Astrocyte of the cerebellum (primary cell): ENCODE measurements at regions not wholly inside any gene's neighbourhood (a gene's known extent, or its start where the extent isn't known, plus 50 kb on each side); places are given as distances from the start of the nearest gene placed in this dataset.

Experiments used
- DNase-seq: peaks from one replicate; pipeline ENCODE4 v3.0.0-alpha.2; 2011; ENCODE audit warnings: low read depth
- H3K4me3 ChIP-seq: 2 replicates; pipeline ENCODE4 v1.5.1; 2011; ENCODE audit warnings: mild to moderate bottlenecking, low read depth, low read length, moderate library complexity
- CTCF ChIP-seq: IDR thresholded peaks from 2 replicates; pipeline ENCODE4 v1.5.1; 2012; ENCODE audit warnings: low read length, low read depth, moderate library complexity, mild to moderate bottlenecking; ENCODE audit errors: missing control alignments
- in situ Hi-C: cut with HindIII; loops from 2 replicates; pipeline ENCODE4 v1.10.0; 2017; ENCODE audit warnings: low sequenced_read_pairs

DNA sequence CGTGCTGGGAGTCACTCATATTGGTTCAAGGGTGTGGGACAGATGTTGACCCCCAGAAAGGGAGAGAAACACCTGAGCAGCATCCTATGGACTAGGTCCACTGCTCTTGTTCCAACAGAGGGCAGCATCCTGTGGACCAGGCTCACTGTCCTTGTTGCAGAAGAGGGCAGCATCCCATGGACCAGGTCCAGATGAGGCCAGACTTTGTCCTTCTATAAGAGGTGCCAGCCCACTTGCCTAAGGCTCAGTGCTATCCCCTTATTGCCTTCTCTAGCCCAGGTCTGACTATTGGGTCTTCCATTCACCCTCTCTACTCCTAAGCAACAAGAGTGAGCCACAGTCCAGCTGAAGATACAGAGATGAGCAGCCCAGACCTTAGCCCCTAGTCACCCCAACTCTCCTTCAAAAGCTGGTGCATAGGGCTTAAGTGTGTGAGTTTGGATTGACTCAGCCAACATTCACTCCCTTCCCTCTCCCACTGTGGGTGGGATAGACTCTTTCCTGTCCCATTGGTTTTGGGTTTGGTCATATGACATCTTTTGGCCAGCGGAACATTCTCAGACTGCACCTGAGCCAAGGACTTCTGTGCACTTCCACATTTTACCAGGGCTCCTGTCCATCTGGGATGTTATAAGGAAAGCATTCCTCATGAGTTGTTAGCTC is 132.4 kb upstream of the GPC1 start:
- in situ Hi-C loops = no loop called here
- no peak overlapping the region for H3K4me3 ChIP-seq
- no peak for TF ChIP-seq CTCF
- DNase-seq = no peak

DNA sequence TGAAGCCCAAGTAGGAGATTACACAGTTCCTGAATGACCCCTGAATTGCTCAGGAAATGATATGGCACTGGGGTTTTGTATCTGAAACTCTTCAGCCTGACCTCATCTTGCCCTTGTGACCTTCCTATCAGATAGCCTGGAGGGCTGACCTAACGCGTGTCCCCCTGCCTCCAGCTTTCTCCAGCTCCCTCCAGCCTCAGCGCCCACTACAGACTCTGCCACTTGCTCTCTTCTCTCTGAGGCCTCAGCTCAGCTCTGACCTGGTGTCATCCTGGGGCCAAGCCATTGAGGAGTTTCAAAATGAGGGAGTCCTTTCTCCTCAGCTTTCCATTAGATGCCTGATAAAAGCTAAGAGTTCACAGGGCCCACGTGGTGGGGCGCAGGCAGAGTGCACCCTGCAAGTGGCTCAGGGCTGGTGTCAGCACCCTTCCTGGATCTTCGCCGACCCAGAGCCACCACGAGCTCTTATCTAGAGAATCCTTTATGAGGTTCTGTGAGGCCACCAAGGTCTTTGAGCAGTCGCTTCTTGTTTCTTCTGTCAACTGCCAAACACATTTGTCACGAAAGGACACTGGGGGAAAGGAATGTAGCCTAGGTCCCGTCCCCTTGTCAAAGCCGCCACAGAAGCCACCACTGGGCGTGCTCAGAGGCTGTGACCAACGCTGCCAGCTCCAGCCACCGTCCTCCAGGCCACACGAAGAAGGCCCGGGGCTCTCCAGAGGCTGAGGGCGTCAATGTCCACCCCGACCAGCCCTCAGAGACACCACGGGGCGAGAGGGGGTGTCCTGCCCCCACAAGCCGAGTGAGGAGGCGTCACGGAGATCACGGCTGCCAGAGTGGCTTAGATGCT is 131.3 kb upstream of the GPC1 start:
- no peak for TF ChIP-seq CTCF
- in situ Hi-C loops = no loop called here
- no peak overlapping the region for H3K4me3 ChIP-seq
- DNase-seq = no peak

DNA sequence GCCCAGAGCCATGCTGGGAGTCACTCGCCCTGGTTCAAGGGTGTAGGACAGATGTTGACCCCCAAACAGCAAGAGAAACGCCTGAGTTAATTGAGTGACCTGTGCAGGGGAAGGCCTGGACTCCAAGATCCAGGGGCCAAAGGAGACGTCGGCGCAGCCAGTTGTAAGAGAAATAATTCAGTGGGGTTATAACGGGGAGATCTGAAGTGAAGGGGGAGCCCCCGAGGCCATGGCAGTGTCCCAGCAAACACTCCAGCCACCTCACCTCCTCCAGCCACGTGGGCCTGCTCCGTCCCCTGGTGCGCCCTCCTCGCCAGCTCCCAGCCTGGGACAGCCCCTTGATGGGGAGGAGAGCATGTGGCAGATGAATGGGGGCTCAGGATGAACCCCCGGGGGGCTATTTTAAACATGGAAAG is 130.7 kb upstream of the GPC1 start:
- no peak overlapping the region for H3K4me3 ChIP-seq
- no peak for DNase-seq
- no peak for TF ChIP-seq CTCF
- in situ Hi-C loops = no loop called here

DNA sequence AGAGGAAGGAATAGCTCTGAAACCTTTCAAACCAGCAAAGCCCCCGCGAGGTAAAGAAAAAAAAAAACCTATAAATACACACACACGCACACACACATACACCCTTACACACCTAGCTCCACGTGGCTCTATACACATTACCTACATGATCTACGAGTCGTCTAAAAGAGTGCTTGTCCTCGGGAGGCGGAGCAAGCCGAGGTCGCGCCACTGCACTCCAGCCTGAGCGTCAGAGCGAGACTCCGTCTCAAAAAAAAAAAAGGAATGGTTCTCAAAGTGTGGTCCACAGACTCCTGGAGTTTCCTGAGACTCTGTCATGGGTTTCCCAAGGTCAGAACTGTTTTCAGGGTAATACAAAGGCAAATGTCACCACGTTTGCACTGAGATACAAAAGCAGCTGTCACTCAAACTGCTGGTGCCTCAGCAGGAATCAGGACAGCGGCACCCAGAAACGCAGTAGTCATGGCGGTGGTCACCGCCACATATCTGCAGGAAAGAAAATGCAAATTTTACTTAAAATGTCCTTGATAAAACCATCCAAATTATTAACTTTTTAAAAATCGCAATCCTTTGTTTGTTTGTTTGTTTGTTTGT is 130.0 kb upstream of the GPC1 start:
- DNase-seq = no peak
- H3K4me3 ChIP-seq = no peak overlapping the region
- TF ChIP-seq CTCF = no peak
- in situ Hi-C loops = no loop called here

DNA sequence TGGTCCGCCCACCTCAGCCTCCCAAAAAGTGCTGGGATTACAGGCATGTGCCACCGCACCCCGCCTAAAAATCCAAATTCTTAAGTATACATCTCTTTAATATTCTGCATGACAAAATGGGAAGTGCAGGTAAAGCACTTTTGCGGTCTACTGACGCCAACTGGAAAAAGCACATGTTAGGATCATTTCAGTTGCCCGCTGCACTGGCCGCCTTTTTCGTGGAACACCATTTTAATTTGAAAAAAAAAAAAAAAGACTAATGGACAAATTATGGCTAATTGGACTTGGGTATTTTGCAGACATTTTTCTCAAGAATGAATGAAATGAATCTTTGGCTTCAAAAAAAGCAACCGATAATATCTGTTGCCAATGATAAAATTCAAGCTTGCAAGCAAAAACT is 129.3 kb upstream of the GPC1 start:
- TF ChIP-seq CTCF = no peak
- in situ Hi-C loops = no loop called here
- DNase-seq = no peak
- H3K4me3 ChIP-seq = no peak overlapping the region

DNA sequence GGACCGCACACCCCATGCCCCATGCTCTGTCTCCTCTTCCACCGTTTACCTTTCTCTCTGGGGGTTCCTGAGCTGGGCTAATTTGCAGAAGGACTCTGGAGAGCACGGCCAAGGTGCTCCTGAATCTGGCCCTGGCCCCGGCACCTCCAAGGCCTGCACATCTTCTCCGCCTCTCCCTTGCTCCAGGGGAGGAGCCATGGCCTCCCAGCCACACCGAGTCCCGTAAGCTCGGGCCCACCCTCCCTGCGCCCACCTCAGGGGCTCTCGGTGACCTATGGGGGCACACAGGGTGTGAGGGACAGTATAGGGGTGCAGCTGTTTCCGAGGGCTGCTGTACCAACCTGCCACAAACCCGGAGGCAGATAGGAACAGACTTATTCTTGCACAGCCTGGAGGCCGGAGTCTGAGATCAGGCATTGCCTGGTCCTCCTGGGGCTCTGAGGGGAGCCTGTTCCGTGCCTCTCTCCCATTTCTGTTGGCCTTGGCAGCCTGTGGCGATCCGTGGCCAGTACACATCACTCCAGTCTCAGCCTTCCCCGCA is 127.3 kb upstream of the GPC1 start:
- TF ChIP-seq CTCF = no peak
- in situ Hi-C loops = no loop called here
- no peak overlapping the region for H3K4me3 ChIP-seq
- DNase-seq = no peak
